K562 (cell line): ENCODE measurements at regions not wholly inside any gene's neighbourhood (a gene's known extent, or its start where the extent isn't known, plus 50 kb on each side); places are given as distances from the start of the nearest gene placed in this dataset.
A peak's percentile ranks its signal among the peaks of the same experiment; 100 is the strongest.

ENCODE experiments used
- ATF2 ChIP-seq: sonication (generic); formaldehyde crosslinking; IDR thresholded peaks from 2 replicates; pipeline ENCODE4 v1.8.1; 2022; ENCODE audit warnings: missing genetic modification reagents
- CBFB ChIP-seq: sonication (generic); formaldehyde crosslinking; IDR thresholded peaks from 2 replicates; pipeline ENCODE4 v1.4.0; 2020; ENCODE audit warnings: mild to moderate bottlenecking, missing genetic modification reagents
- CTBP1 ChIP-seq: fragments of 450-650 bp; IDR thresholded peaks from 2 replicates; pipeline ENCODE4 v1.6.1; 2016; ENCODE audit warnings: borderline replicate concordance
- E4F1 ChIP-seq: fragments of 250-450 bp; sonication (Bioruptor Pico); IDR thresholded peaks from 2 replicates; pipeline ENCODE4 v1.5.0; 2021; ENCODE audit warnings: mild to moderate bottlenecking, borderline replicate concordance
- EHMT2 ChIP-seq: fragments of 450-650 bp; IDR thresholded peaks from 2 replicates; pipeline ENCODE4 v1.6.1; 2018; ENCODE audit warnings: antibody characterized with exemption
- ESRRA ChIP-seq: fragments of 450-650 bp; IDR thresholded peaks from 2 replicates; pipeline ENCODE4 v1.6.1; 2014; ENCODE audit warnings: low read depth, mild to moderate bottlenecking, moderate library complexity, borderline replicate concordance
- FOSL1 ChIP-seq: fragments of 200-800 bp; sonication (Bioruptor generic); conservative IDR thresholded peaks from 2 replicates; pipeline ENCODE4 v1.6.1; 2016; ENCODE audit warnings: missing genetic modification characterization, missing compliant biosample characterization
- GTF2A2 ChIP-seq: IDR thresholded peaks from 2 replicates; pipeline ENCODE4 v1.6.1; 2016; ENCODE audit warnings: mild to moderate bottlenecking, missing genetic modification characterization, missing compliant biosample characterization
- HIVEP1 ChIP-seq: fragments of 250-450 bp; sonication (Bioruptor Pico); IDR thresholded peaks from 2 replicates; pipeline ENCODE4 v1.4.0; 2020; ENCODE audit warnings: mild to moderate bottlenecking
- IFI16 ChIP-seq: fragments of 250-450 bp; sonication (Bioruptor Pico); IDR thresholded peaks from 2 replicates; pipeline ENCODE4 v2.1.2; 2022; ENCODE audit warnings: mild to moderate bottlenecking, inconsistent platforms
- JUNB ChIP-seq: fragments of 450-650 bp; formaldehyde crosslinking; conservative IDR thresholded peaks from 2 replicates; pipeline ENCODE4 v1.4.0; 2020; ENCODE audit warnings: mild to moderate bottlenecking
- KDM5B ChIP-seq: fragments of 200-600 bp; sonication (generic); IDR thresholded peaks from 2 replicates; pipeline ENCODE4 v1.6.1; 2012; ENCODE audit warnings: low read depth, mild to moderate bottlenecking, moderate library complexity, low read length, control low read depth, inconsistent platforms; ENCODE audit not compliant: insufficient replicate concordance
- MNT ChIP-seq, 2 experiments: fragments of 450-650 bp; conservative IDR thresholded peaks; 2 replicates each; pipeline ENCODE4 v1.6.1; 2017; ENCODE audit warnings: mild to moderate bottlenecking in 2 of 2, moderate library complexity in 2 of 2
- NCOA4 ChIP-seq: fragments of 450-650 bp; IDR thresholded peaks from 2 replicates; pipeline ENCODE4 v1.6.1; 2018; ENCODE audit warnings: mild to moderate bottlenecking; ENCODE audit not compliant: partially characterized antibody
- PML ChIP-seq: IDR thresholded peaks from 2 replicates; pipeline ENCODE4 v1.6.1; 2012; ENCODE audit warnings: low read length, inconsistent platforms
- RCOR1 ChIP-seq, 2 experiments: IDR thresholded peaks; 2 replicates each; pipeline ENCODE4 v1.6.1; 2012; ENCODE audit warnings: low read depth in 2 of 2, low read length in 2 of 2, borderline replicate concordance in 1 of 2, improper control_type of control experiment in 1 of 2
- RHOXF2B ChIP-seq: fragments of 250-450 bp; sonication (Bioruptor Pico); conservative IDR thresholded peaks from 2 replicates; pipeline ENCODE4 v1.5.1; 2021
- SRSF9 ChIP-seq: fragments of 200-400 bp; formaldehyde crosslinking; IDR thresholded peaks from 2 replicates; pipeline ENCODE4 v1.6.1; 2017; ENCODE audit warnings: low read depth, low read length, borderline replicate concordance
- SUPT5H ChIP-seq: fragments of 450-650 bp; IDR thresholded peaks from 2 replicates; pipeline ENCODE4 v1.6.1; 2016
- ZFP36 ChIP-seq: fragments of 150-350 bp; IDR thresholded peaks from 2 replicates; pipeline ENCODE4 v1.6.1; 2018; ENCODE audit warnings: low read length, low read depth; ENCODE audit not compliant: partially characterized antibody
- ZNF146 ChIP-seq: IDR thresholded peaks from one replicate; pipeline ENCODE4 v1.6.1; 2018; ENCODE audit warnings: missing compliant biosample characterization; ENCODE audit not compliant: unreplicated experiment
- ZNF511 ChIP-seq: sonication (generic); formaldehyde crosslinking; IDR thresholded peaks from 2 replicates; pipeline ENCODE4 v1.8.0; 2022; ENCODE audit warnings: mild to moderate bottlenecking, missing genetic modification reagents
- ZNF644 ChIP-seq: fragments of 200-800 bp; sonication (Bioruptor generic); IDR thresholded peaks from 2 replicates; pipeline ENCODE4 v1.6.1; 2016; ENCODE audit warnings: low read depth, missing genetic modification characterization, missing compliant biosample characterization

- TF ChIP-seq SUPT5H (no peak), CBFB (CRISPR knock-in tag) (no peak), KDM5B (no peak), RCOR1 (IDR thresholded peaks at IDR 0.05; ENCODE audit: borderline replicate concordance in 1 of 2, low read depth in 2 of 2, low read length in 2 of 2) (peak in 1 of 2 experiments; percentile 68; a peak in 1 of 4 replicates), SRSF9 (no peak), ATF2 (CRISPR knock-in tag) (no peak), ZNF644 (tag) (0 out of 2 replicates have a peak, but pooled peaks have one; percentile 4), ZNF146 (CRISPR knock-in tag) (no peak), JUNB (no peak), ESRRA (no peak), ZNF511 (CRISPR knock-in tag) (no peak), HIVEP1 (CRISPR knock-in tag) (no peak), EHMT2 (no peak), CTBP1 (peak; percentile 60; the same call in 1 of the 2 replicates), IFI16 (CRISPR knock-in tag) (no peak), GTF2A2 (tag) (no peak), RHOXF2B (CRISPR knock-in tag) (no peak), PML (no peak; the same call in 1 of the 2 replicates), NCOA4 (no peak), ZFP36 (peak; percentile 39), MNT (conservative IDR thresholded peaks at IDR 0.05) (peak in 1 of 2 experiments; percentile 12; a peak in 1 of 4 replicates), E4F1 (no peak), FOSL1 (no peak)
Observed at GRCh38 chr6:27547157-27548075, 74.5 kb upstream of the ZNF184 start (continued).
